OCI-LY7 (cell line): ENCODE measurements at regions not wholly inside any gene's neighbourhood (a gene's known extent, or its start where the extent isn't known, plus 50 kb on each side); places are given as distances from the start of the nearest gene placed in this dataset.

Experiments
- BruUV-seq: library from RNA; stranded (reverse); fragments of 400-500 nt; replicated peaks from 2 replicates; lab custom pipeline; 2021; lab: Mats Ljungman, UMichigan
- CTCF ChIA-PET: fragments of 300-600 bp; sonication (Branson Sonifier 250); formaldehyde crosslinking; loops from one replicate; lab custom pipeline; 2022; ENCODE audit warnings: antibody characterized with exemption; ENCODE audit not compliant: unreplicated experiment; lab: Charles Lee
- POLR2A ChIA-PET: fragments of 300-600 bp; sonication (Branson Sonifier 250); formaldehyde crosslinking; loops from one replicate; lab custom pipeline; 2022; ENCODE audit warnings: antibody characterized with exemption; lab: Charles Lee
- DNase-seq: peaks from one replicate; pipeline ENCODE4 v3.0.0-alpha.2; 2015; ENCODE audit warnings: low spot score
- H2AFZ ChIP-seq: fragments of 200-600 bp; sonication (generic), shearing (Covaris generic); 2 replicates; pipeline ENCODE4 v1.6.1; 2014; ENCODE audit warnings: mild to moderate bottlenecking, antibody characterized with exemption, low read length, moderate library complexity
- H3K27ac ChIP-seq: fragments of 200-600 bp; sonication (generic); 2 replicates; pipeline ENCODE4 v1.5.1; 2014; ENCODE audit warnings: mixed run types, low read depth, mild to moderate bottlenecking, moderate library complexity, low read length, inconsistent platforms; ENCODE audit not compliant: poor library complexity, severe bottlenecking
- H3K36me3 ChIP-seq: fragments of 200-600 bp; sonication (generic); 2 replicates; pipeline ENCODE4 v1.6.1; 2014; ENCODE audit warnings: mild to moderate bottlenecking, antibody characterized with exemption, low read length, moderate library complexity, mixed read lengths; ENCODE audit not compliant: insufficient read depth
- H3K4me1 ChIP-seq: fragments of 200-600 bp; sonication (generic); 2 replicates; pipeline ENCODE4 v1.5.1; 2014; ENCODE audit warnings: mild to moderate bottlenecking, low read length; ENCODE audit not compliant: insufficient read depth, poor library complexity, severe bottlenecking
- H3K4me2 ChIP-seq: fragments of 200-600 bp; sonication (generic); 2 replicates; pipeline ENCODE4 v1.6.1; 2014; ENCODE audit warnings: mild to moderate bottlenecking, low read length
- H3K4me3 ChIP-seq: fragments of 200-600 bp; sonication (generic); 2 replicates; pipeline ENCODE4 v1.5.1; 2014; ENCODE audit warnings: mild to moderate bottlenecking, low read depth, low read length; ENCODE audit not compliant: poor library complexity, severe bottlenecking
- H3K79me2 ChIP-seq: fragments of 200-600 bp; sonication (generic); 2 replicates; pipeline ENCODE4 v1.6.1; 2016; ENCODE audit warnings: low read depth, mild to moderate bottlenecking, low read length, moderate library complexity, mixed read lengths; ENCODE audit not compliant: insufficient read depth
- H3K9me2 ChIP-seq: fragments of 200-600 bp; sonication (generic); 2 replicates; pipeline ENCODE4 v1.6.1; 2016; ENCODE audit warnings: mild to moderate bottlenecking, low read length, mixed read lengths; ENCODE audit not compliant: insufficient read depth
- H3K9me3 ChIP-seq: fragments of 200-600 bp; sonication (generic); 2 replicates; pipeline ENCODE4 v1.6.1; 2014; ENCODE audit warnings: mild to moderate bottlenecking, mixed run types, low read length, mixed read lengths
- H4K20me1 ChIP-seq: fragments of 200-600 bp; sonication (generic); 2 replicates; pipeline ENCODE4 v1.6.1; 2014; ENCODE audit warnings: mild to moderate bottlenecking, antibody characterized with exemption, low read length, moderate library complexity, mixed read lengths; ENCODE audit not compliant: insufficient read depth
- EZH2phosphoT487 ChIP-seq: fragments of 200-600 bp; sonication (generic); IDR thresholded peaks from 2 replicates; pipeline ENCODE4 v1.6.1; 2018; ENCODE audit warnings: low read depth, borderline replicate concordance, mild to moderate bottlenecking, mixed run types, antibody characterized with exemption, low read length, moderate library complexity, mixed read lengths
- intact Hi-C: fragments of 100-400 bp; cut with micrococcal nuclease; formaldehyde crosslinking; loops from one replicate; pipeline ENCODE4 v1.10.0; 2022; ENCODE audit not compliant: unreplicated experiment
- TF ChIP-seq, protein P1 (sequence below): fragments of 200-600 bp; sonication (generic); conservative IDR thresholded peaks from 2 replicates; pipeline ENCODE4 v1.5.1; 2014; ENCODE audit warnings: mild to moderate bottlenecking, antibody characterized with exemption, low read length, moderate library complexity, mixed read lengths

DNA sequence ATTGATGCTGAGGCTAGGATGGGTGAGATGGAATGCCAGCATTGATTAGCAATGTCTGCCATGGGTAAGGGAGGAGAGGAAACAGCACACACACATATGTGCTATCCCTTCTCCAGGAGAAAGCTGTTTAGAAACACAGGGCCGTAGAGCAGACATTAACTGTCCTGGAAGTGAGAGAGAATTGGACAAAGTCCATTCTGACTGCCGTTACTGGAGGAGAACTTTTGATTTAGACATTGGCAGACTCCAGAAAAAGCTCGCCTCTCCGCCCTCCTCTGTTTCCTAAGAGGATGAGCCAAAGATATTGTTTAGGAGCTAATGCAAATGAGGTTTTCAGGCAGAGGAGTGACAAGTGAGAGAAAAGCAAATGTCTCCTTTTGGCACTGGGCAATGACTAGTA lies 237.0 kb downstream of the HAPSTR1 start:
- no peaks in the 10 kb centered on the region for H3K9me3 ChIP-seq
- TF ChIP-seq, protein P1, sequence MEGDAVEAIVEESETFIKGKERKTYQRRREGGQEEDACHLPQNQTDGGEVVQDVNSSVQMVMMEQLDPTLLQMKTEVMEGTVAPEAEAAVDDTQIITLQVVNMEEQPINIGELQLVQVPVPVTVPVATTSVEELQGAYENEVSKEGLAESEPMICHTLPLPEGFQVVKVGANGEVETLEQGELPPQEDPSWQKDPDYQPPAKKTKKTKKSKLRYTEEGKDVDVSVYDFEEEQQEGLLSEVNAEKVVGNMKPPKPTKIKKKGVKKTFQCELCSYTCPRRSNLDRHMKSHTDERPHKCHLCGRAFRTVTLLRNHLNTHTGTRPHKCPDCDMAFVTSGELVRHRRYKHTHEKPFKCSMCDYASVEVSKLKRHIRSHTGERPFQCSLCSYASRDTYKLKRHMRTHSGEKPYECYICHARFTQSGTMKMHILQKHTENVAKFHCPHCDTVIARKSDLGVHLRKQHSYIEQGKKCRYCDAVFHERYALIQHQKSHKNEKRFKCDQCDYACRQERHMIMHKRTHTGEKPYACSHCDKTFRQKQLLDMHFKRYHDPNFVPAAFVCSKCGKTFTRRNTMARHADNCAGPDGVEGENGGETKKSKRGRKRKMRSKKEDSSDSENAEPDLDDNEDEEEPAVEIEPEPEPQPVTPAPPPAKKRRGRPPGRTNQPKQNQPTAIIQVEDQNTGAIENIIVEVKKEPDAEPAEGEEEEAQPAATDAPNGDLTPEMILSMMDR = no peak
- TF ChIP-seq EZH2phosphoT487 = no peak
- H3K4me3 ChIP-seq = no peak overlapping the region
- no peaks in the 10 kb centered on the region for H3K36me3 ChIP-seq
- no peaks in the 10 kb centered on the region for H3K4me1 ChIP-seq
- ChIA-PET CTCF (no interaction called here), POLR2A (interaction anchor here (0.7 kb wide), 1 partner anchor 616 kb away, joined by 3 read pairs; no protein-coding TSS in a partner anchor)
- H4K20me1 ChIP-seq = no peaks in the 10 kb centered on the region
- no peak overlapping the region for H3K27ac ChIP-seq
- no peaks in the 10 kb centered on the region for H3K9me2 ChIP-seq
- BruUV-seq = no TSS peak
- DNase-seq = no peak
- intact Hi-C loops = no loop called here
- no peak overlapping the region for H3K4me2 ChIP-seq
- no peak overlapping the region for H2AFZ ChIP-seq
- no peaks in the 10 kb centered on the region for H3K79me2 ChIP-seq

DNA sequence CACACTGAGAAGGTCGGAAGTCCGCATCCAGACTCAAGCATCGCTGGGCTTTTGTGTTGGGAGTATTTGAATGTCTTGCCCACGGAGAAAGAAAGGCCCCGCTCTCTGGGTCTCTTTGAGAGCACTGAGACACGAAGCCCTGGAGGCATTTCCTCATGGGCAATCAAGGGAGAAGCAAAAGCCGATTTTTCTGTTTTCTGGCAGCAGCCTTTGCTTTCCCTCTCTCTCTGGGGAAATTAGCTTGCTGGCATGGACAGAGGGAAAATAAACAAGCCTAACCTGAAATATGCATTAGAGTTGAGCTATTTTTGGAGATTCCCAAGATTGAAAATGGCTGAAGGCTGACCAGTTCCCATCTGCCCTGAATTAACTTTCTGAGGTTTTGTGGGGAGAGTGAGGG lies 238.7 kb downstream of the HAPSTR1 start:
- CTCF ChIA-PET = no interaction called here
- no peaks in the 10 kb centered on the region for H3K9me2 ChIP-seq
- no peaks in the 10 kb centered on the region for H3K9me3 ChIP-seq
- no peak overlapping the region for H3K4me3 ChIP-seq
- H2AFZ ChIP-seq = no peak overlapping the region
- no peaks in the 10 kb centered on the region for H3K4me1 ChIP-seq
- POLR2A ChIA-PET = no interaction called here
- no peak for DNase-seq
- no peaks in the 10 kb centered on the region for H3K36me3 ChIP-seq
- intact Hi-C loops = no loop called here
- no peak overlapping the region for H3K4me2 ChIP-seq
- no peaks in the 10 kb centered on the region for H3K79me2 ChIP-seq
- BruUV-seq = no TSS peak
- no peaks in the 10 kb centered on the region for H4K20me1 ChIP-seq
- TF ChIP-seq, protein P1 = no peak
- no peak; the same call in 1 of the 2 replicates for TF ChIP-seq EZH2phosphoT487
- no peak overlapping the region for H3K27ac ChIP-seq

DNA sequence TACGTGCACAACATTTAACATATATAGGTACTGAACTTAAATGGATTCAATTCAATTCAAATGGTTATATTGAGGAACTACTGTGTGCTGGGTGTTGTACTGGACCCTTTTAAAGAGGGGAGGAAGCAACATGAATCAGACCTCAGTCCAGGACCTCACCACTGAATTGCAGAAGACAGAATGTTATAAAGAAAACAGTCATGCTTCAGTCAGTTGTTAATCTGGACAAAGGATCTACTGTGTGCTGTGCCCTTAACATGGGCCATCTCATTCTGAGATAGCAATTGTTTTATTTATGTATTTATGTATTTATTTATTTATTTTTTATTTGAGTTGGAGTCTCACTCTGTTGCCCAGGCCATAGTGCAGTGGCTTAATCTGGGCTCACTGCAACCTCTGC lies 240.1 kb downstream of the HAPSTR1 start:
- Histone ChIP-seq H3K36me3 (no peaks in the 10 kb centered on the region), H3K9me3 (no peaks in the 10 kb centered on the region), H3K9me2 (no peaks in the 10 kb centered on the region), H3K79me2 (no peaks in the 10 kb centered on the region), H3K4me2 (no peak overlapping the region), H3K4me1 (no peaks in the 10 kb centered on the region), H3K27ac (no peak overlapping the region), H2AFZ (no peak overlapping the region), H4K20me1 (no peaks in the 10 kb centered on the region), H3K4me3 (no peak overlapping the region)
- intact Hi-C loops = no loop called here
- BruUV-seq = no TSS peak
- POLR2A ChIA-PET = no interaction called here
- CTCF ChIA-PET = no interaction called here
- TF ChIP-seq, protein P1 = no peak
- TF ChIP-seq EZH2phosphoT487 = no peak
- no peak for DNase-seq
